SK-N-SH treated with all-trans-retinoic acid at 6 μM for 48 hours (cell line): ENCODE measurements at regions not wholly inside any gene's neighbourhood (a gene's known extent, or its start where the extent isn't known, plus 50 kb on each side); places are given as distances from the start of the nearest gene placed in this dataset.

Source experiments
- ATAC-seq: fragments of 200-7000 bp; cut with Tn5 transposase; 3 replicates; pipeline ENCODE4 v1.9.1; 2020; ENCODE audit warnings: mild to moderate bottlenecking, moderate library complexity
- ARNTL ChIP-seq: fragments of 450-650 bp; formaldehyde crosslinking; IDR thresholded peaks from 2 replicates; pipeline ENCODE4 v1.5.0; 2020; ENCODE audit warnings: low read depth, mild to moderate bottlenecking, moderate library complexity, borderline replicate concordance
- BACH2 ChIP-seq: fragments of 250-450 bp; sonication (Bioruptor Pico); IDR thresholded peaks from 2 replicates; pipeline ENCODE4 v1.9.0; 2021; ENCODE audit warnings: mild to moderate bottlenecking, borderline replicate concordance
- CSDC2 ChIP-seq: fragments of 250-450 bp; sonication (Bioruptor Pico); IDR thresholded peaks from 2 replicates; pipeline ENCODE4 v1.5.0; 2020; ENCODE audit warnings: mild to moderate bottlenecking, moderate library complexity
- ESRRG ChIP-seq: fragments of 250-450 bp; sonication (Bioruptor Pico); IDR thresholded peaks from 2 replicates; pipeline ENCODE4 v1.6.1; 2021; ENCODE audit warnings: mild to moderate bottlenecking
- GLIS3 ChIP-seq: fragments of 250-450 bp; sonication (Bioruptor Pico); IDR thresholded peaks from 2 replicates; pipeline ENCODE4 v1.5.0; 2020; ENCODE audit warnings: mild to moderate bottlenecking, moderate library complexity
- ISL1 ChIP-seq: fragments of 250-450 bp; sonication (Bioruptor Pico); IDR thresholded peaks from 2 replicates; pipeline ENCODE4 v2.1.2; 2022; ENCODE audit warnings: mild to moderate bottlenecking, moderate library complexity
- OSR1 ChIP-seq: fragments of 250-450 bp; sonication (Bioruptor Pico); IDR thresholded peaks from 2 replicates; pipeline ENCODE4 v1.8.0; 2022; ENCODE audit warnings: moderate library complexity, mild to moderate bottlenecking, inconsistent platforms
- POU6F1 ChIP-seq: fragments of 250-450 bp; sonication (Bioruptor Pico); IDR thresholded peaks from 2 replicates; pipeline ENCODE4 v1.8.0; 2021; ENCODE audit warnings: low read depth, mild to moderate bottlenecking, moderate library complexity, borderline replicate concordance
- PPARA ChIP-seq: fragments of 250-450 bp; sonication (Bioruptor Pico); IDR thresholded peaks from 2 replicates; pipeline ENCODE4 v1.5.0; 2020; ENCODE audit warnings: mild to moderate bottlenecking, borderline replicate concordance
- RARB ChIP-seq: fragments of 250-450 bp; sonication (Bioruptor Pico); IDR thresholded peaks from 2 replicates; pipeline ENCODE4 v1.8.0; 2021; ENCODE audit warnings: mild to moderate bottlenecking, moderate library complexity
- SNAI2 ChIP-seq: fragments of 250-450 bp; sonication (Bioruptor Pico); IDR thresholded peaks from 2 replicates; pipeline ENCODE4 v1.5.0; 2020; ENCODE audit warnings: mild to moderate bottlenecking, moderate library complexity
- TCF4 ChIP-seq: fragments of 250-450 bp; sonication (Bioruptor Pico); IDR thresholded peaks from 2 replicates; pipeline ENCODE4 v1.8.0; 2021; ENCODE audit warnings: mild to moderate bottlenecking, moderate library complexity, borderline replicate concordance
- TOX ChIP-seq: fragments of 250-450 bp; sonication (Bioruptor Pico); IDR thresholded peaks from 2 replicates; pipeline ENCODE4 v1.8.0; 2021; ENCODE audit warnings: mild to moderate bottlenecking, moderate library complexity, borderline replicate concordance
- TSHZ2 ChIP-seq: fragments of 250-450 bp; sonication (Bioruptor Pico); IDR thresholded peaks from 2 replicates; pipeline ENCODE4 v1.5.0; 2020; ENCODE audit warnings: mild to moderate bottlenecking, moderate library complexity
- ZC3H10 ChIP-seq: fragments of 250-450 bp; sonication (Bioruptor Pico); IDR thresholded peaks from 2 replicates; pipeline ENCODE4 v1.5.1; 2021; ENCODE audit warnings: mild to moderate bottlenecking, moderate library complexity
- ZFP3 ChIP-seq: fragments of 250-450 bp; sonication (Bioruptor Pico); IDR thresholded peaks from 2 replicates; pipeline ENCODE4 v1.5.0; 2020; ENCODE audit warnings: mild to moderate bottlenecking, moderate library complexity
- ZFP30 ChIP-seq: fragments of 450-650 bp; formaldehyde crosslinking; IDR thresholded peaks from 2 replicates; pipeline ENCODE4 v1.5.0; 2022; ENCODE audit warnings: mild to moderate bottlenecking, moderate library complexity
- ZNF565 ChIP-seq: fragments of 450-650 bp; formaldehyde crosslinking; conservative IDR thresholded peaks from 2 replicates; pipeline ENCODE4 v1.5.0; 2020; ENCODE audit warnings: low read depth, mild to moderate bottlenecking, moderate library complexity
- TF ChIP-seq, protein P1 (sequence below): fragments of 250-450 bp; sonication (Bioruptor Pico); IDR thresholded peaks from 2 replicates; pipeline ENCODE4 v1.5.1; 2020; ENCODE audit warnings: low read depth, mild to moderate bottlenecking, moderate library complexity
- TF ChIP-seq, protein P2 (sequence below): fragments of 250-450 bp; sonication (Bioruptor Pico); IDR thresholded peaks from 2 replicates; pipeline ENCODE4 v1.5.1; 2021; ENCODE audit warnings: mild to moderate bottlenecking, moderate library complexity

GRCh38 chr3:162601101-162601670 is 1104.6 kb downstream of the OTOL1 start:
- ATAC-seq = no peak
- TF ChIP-seq ESRRG (CRISPR knock-in tag) (no peak), OSR1 (no peak), POU6F1 (CRISPR knock-in tag) (no peak), SNAI2 (no peak), BACH2 (CRISPR knock-in tag) (no peak), TOX (no peak), RARB (no peak), ZFP3 (CRISPR knock-in tag) (no peak), ISL1 (CRISPR knock-in tag) (no peak)
- TF ChIP-seq, protein P1, sequence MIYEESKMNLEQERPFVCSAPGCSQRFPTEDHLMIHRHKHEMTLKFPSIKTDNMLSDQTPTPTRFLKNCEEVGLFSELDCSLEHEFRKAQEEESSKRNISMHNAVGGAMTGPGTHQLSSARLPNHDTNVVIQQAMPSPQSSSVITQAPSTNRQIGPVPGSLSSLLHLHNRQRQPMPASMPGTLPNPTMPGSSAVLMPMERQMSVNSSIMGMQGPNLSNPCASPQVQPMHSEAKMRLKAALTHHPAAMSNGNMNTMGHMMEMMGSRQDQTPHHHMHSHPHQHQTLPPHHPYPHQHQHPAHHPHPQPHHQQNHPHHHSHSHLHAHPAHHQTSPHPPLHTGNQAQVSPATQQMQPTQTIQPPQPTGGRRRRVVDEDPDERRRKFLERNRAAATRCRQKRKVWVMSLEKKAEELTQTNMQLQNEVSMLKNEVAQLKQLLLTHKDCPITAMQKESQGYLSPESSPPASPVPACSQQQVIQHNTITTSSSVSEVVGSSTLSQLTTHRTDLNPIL = no peak
- TF ChIP-seq, all 23 proteins: peak for 0

GRCh38 chr3:162602619-162603018 is 1106.0 kb downstream of the OTOL1 start:
- no peak for TF ChIP-seq TOX
- TF ChIP-seq, protein P1 = no peak
- no peak for TF ChIP-seq ISL1 (CRISPR knock-in tag)
- no peak for TF ChIP-seq GLIS3
- no peak for TF ChIP-seq ZFP30 (CRISPR knock-in tag)
- TF ChIP-seq ARNTL (CRISPR knock-in tag) = no peak
- TF ChIP-seq ZC3H10 (CRISPR knock-in tag) = peak; percentile 77
- no peak for ATAC-seq

DNA sequence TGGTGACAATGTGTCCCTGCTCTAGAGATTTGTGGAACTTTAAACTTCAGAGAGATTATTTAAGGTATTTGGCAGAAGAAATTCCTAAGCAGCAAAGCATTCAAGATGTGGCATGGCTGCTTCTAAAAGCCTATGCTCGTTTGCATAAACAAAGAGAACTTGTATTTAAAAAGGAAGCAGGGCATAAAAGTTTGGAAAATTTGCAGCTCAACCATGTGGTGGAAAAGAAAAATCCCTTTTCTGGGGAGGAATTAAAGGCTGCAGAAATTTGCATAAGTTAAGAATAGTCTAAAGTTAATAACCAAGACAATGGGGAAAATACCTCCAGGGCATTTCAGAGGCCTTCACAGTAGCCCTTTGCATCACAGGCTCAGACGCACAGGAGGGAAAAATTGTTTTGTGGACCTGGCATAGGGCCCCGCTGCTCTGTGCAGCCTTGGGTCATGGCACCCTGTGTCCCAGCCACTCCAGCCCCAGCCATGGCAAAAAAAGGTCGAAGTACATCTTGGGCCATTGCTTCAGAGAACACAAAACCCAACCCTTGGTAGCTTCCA is 1109.1 kb downstream of the OTOL1 start:
- no peak for ATAC-seq
- TF ChIP-seq BACH2 (CRISPR knock-in tag) (no peak), ARNTL (CRISPR knock-in tag) (no peak), TCF4 (CRISPR knock-in tag) (no peak), SNAI2 (no peak), TOX (no peak), RARB (no peak), ZFP3 (CRISPR knock-in tag) (no peak), ZFP30 (CRISPR knock-in tag) (no peak), ZNF565 (CRISPR knock-in tag) (no peak)
- TF ChIP-seq, protein P2, sequence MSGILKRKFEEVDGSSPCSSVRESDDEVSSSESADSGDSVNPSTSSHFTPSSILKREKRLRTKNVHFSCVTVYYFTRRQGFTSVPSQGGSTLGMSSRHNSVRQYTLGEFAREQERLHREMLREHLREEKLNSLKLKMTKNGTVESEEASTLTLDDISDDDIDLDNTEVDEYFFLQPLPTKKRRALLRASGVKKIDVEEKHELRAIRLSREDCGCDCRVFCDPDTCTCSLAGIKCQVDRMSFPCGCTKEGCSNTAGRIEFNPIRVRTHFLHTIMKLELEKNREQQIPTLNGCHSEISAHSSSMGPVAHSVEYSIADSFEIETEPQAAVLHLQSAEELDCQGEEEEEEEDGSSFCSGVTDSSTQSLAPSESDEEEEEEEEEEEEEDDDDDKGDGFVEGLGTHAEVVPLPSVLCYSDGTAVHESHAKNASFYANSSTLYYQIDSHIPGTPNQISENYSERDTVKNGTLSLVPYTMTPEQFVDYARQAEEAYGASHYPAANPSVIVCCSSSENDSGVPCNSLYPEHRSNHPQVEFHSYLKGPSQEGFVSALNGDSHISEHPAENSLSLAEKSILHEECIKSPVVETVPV (CRISPR knock-in tag) = no peak

GRCh38 chr3:162610261-162610660 is 1113.7 kb downstream of the OTOL1 start:
- ATAC-seq = no peak
- TF ChIP-seq ISL1 (CRISPR knock-in tag) = no peak
- TF ChIP-seq ARNTL (CRISPR knock-in tag) = no peak
- TF ChIP-seq PPARA (CRISPR knock-in tag) = no peak
- TF ChIP-seq GLIS3 = no peak
- TF ChIP-seq TCF4 (CRISPR knock-in tag) = no peak
- no peak for TF ChIP-seq ZNF565 (CRISPR knock-in tag)
- TF ChIP-seq BACH2 (CRISPR knock-in tag) = no peak
- TF ChIP-seq TOX = no peak
- no peak for TF ChIP-seq ZC3H10 (CRISPR knock-in tag)
- TF ChIP-seq, protein P1 = no peak
- no peak for TF ChIP-seq POU6F1 (CRISPR knock-in tag)
- TF ChIP-seq ESRRG (CRISPR knock-in tag) = no peak
- no peak for TF ChIP-seq CSDC2 (CRISPR knock-in tag)
- TF ChIP-seq, protein P2 (CRISPR knock-in tag) = no peak
- no peak for TF ChIP-seq ZFP3 (CRISPR knock-in tag)
- TF ChIP-seq TSHZ2 (CRISPR knock-in tag) = no peak
